IMR-90 (cell line): ENCODE measurements at regions not wholly inside any gene's neighbourhood (a gene's known extent, or its start where the extent isn't known, plus 50 kb on each side); places are given as distances from the start of the nearest gene placed in this dataset.

Experiments
- ATAC-seq: fragments of 200-7000 bp; cut with Tn5 transposase; 2 replicates; pipeline ENCODE4 v1.9.1; 2020; ENCODE audit warnings: low read depth, mild to moderate bottlenecking, moderate library complexity
- BruUV-seq: library from RNA; stranded (reverse); fragments of 400-500 nt; replicated peaks from 2 replicates; lab custom pipeline; 2021; lab: Mats Ljungman, UMichigan
- CTCF ChIA-PET: fragments of 300-600 bp; formaldehyde crosslinking; extraction: SDS; loops from one replicate; lab custom pipeline; 2021; ENCODE audit warnings: antibody characterized with exemption; lab: Yijun Ruan, JAX
- POLR2A ChIA-PET: fragments of 300-600 bp; sonication (Branson Sonifier 250); formaldehyde crosslinking; loops from one replicate; lab custom pipeline; 2022; ENCODE audit warnings: antibody characterized with exemption; ENCODE audit not compliant: unreplicated experiment; lab: Charles Lee
- DNase-seq: peaks from one replicate; pipeline ENCODE4 v3.0.0; 2013
- H2AFZ ChIP-seq: replicated peaks from 2 replicates; pipeline ENCODE3; 2013; ENCODE audit warnings: low read length, mild to moderate bottlenecking; ENCODE audit not compliant: poor library complexity
- H2AK5ac ChIP-seq: 2 replicates; pipeline ENCODE4 v1.6.1; 2013; ENCODE audit warnings: low read depth, low read length, inconsistent platforms
- H2AK9ac ChIP-seq: replicated peaks from 2 replicates; pipeline ENCODE3; 2013; ENCODE audit warnings: mild to moderate bottlenecking, low read depth, low read length, moderate library complexity; ENCODE audit not compliant: poor library complexity
- H2BK120ac ChIP-seq: 2 replicates; pipeline ENCODE4 v1.6.1; 2013; ENCODE audit warnings: low read depth, low read length, inconsistent platforms
- H2BK15ac ChIP-seq: 3 replicates; pipeline ENCODE4 v1.6.1; 2013; ENCODE audit warnings: low read depth, low read length, inconsistent platforms
- H2BK20ac ChIP-seq: 2 replicates; pipeline ENCODE4 v1.6.1; 2013; ENCODE audit warnings: low read depth, mild to moderate bottlenecking, inconsistent platforms, low read length, moderate library complexity
- H2BK5ac ChIP-seq: 2 replicates; pipeline ENCODE4 v1.6.1; 2013; ENCODE audit warnings: mild to moderate bottlenecking, low read depth, low read length, inconsistent platforms; ENCODE audit not compliant: poor library complexity, severe bottlenecking
- H3K14ac ChIP-seq: replicated peaks from 2 replicates; pipeline ENCODE4 v1.6.1; 2013; ENCODE audit warnings: low read depth, low read length, inconsistent platforms
- H3K18ac ChIP-seq: 2 replicates; pipeline ENCODE4 v1.6.1; 2013; ENCODE audit warnings: low read depth, low read length, control low read depth
- H3K23ac ChIP-seq: 2 replicates; pipeline ENCODE4 v1.6.1; 2013; ENCODE audit warnings: low read depth, low read length, inconsistent platforms
- H3K27ac ChIP-seq: 2 replicates; pipeline ENCODE4 v1.5.1; 2013; ENCODE audit warnings: mild to moderate bottlenecking, control low read depth, low read length; ENCODE audit not compliant: insufficient read depth
- H3K27me3 ChIP-seq: 2 replicates; pipeline ENCODE4 v1.6.1; 2013; ENCODE audit warnings: low read length; ENCODE audit not compliant: control insufficient read depth, insufficient read depth
- H3K36me3 ChIP-seq: 2 replicates; pipeline ENCODE4 v1.6.1; 2013; ENCODE audit warnings: low read length, mixed read lengths; ENCODE audit not compliant: control insufficient read depth, insufficient read depth
- H3K4ac ChIP-seq: 2 replicates; pipeline ENCODE4 v1.6.1; 2013; ENCODE audit warnings: low read depth, low read length, inconsistent platforms
- H3K4me1 ChIP-seq: 2 replicates; pipeline ENCODE4 v1.6.1; 2013; ENCODE audit warnings: low read length, mixed read lengths; ENCODE audit not compliant: control insufficient read depth, insufficient read depth
- H3K4me2 ChIP-seq: 2 replicates; pipeline ENCODE4 v1.6.1; 2013; ENCODE audit warnings: low read depth, mild to moderate bottlenecking, control low read depth, low read length, moderate library complexity
- H3K4me3 ChIP-seq: 2 replicates; pipeline ENCODE4 v1.5.1; 2013; ENCODE audit warnings: low read depth, mild to moderate bottlenecking, control low read depth, low read length, moderate library complexity; ENCODE audit not compliant: insufficient read depth
- H3K56ac ChIP-seq: 2 replicates; pipeline ENCODE4 v1.6.1; 2013; ENCODE audit warnings: low read length, inconsistent platforms; ENCODE audit not compliant: insufficient read depth; ENCODE audit errors: extremely low read depth
- H3K79me1 ChIP-seq, 2 experiments: 2 replicates each; pipeline ENCODE4 v1.6.1; 2013; ENCODE audit warnings: low read length in 2 of 2, inconsistent platforms in 1 of 2, low read depth in 1 of 2
- H3K9ac ChIP-seq: 2 replicates; pipeline ENCODE4 v1.6.1; 2013; ENCODE audit warnings: low read depth, low read length, control low read depth
- H3K9me1 ChIP-seq: 2 replicates; pipeline ENCODE4 v1.6.1; 2013; ENCODE audit warnings: low read length, inconsistent platforms; ENCODE audit not compliant: insufficient read depth
- H3K9me3 ChIP-seq: 2 replicates; pipeline ENCODE4 v1.6.1; 2013; ENCODE audit warnings: low read length; ENCODE audit not compliant: control insufficient read depth, insufficient read depth
- H4K20me1 ChIP-seq: 2 replicates; pipeline ENCODE4 v1.6.1; 2013; ENCODE audit warnings: low read length, inconsistent platforms; ENCODE audit not compliant: insufficient read depth
- H4K5ac ChIP-seq: 2 replicates; pipeline ENCODE4 v1.6.1; 2013; ENCODE audit warnings: mild to moderate bottlenecking, low read depth, low read length, control low read depth
- H4K8ac ChIP-seq, 2 experiments: 2 replicates each; pipeline ENCODE4 v1.6.1; 2013; ENCODE audit warnings: low read depth in 2 of 2, low read length in 2 of 2, control low read depth in 1 of 2, inconsistent platforms in 1 of 2
- H4K91ac ChIP-seq: 2 replicates; pipeline ENCODE4 v1.6.1; 2013; ENCODE audit warnings: low read depth, low read length, inconsistent platforms; ENCODE audit not compliant: insufficient read depth
- RFX5 ChIP-seq: IDR thresholded peaks from 2 replicates; pipeline ENCODE4 v1.8.0; 2012; ENCODE audit warnings: low read depth, mild to moderate bottlenecking, low read length, moderate library complexity
- WGBS, 2 experiments: methylation state at CpG; one replicate each; pipeline versions ENCODE4 v1.1.5 to v1.1.7; 2013; ENCODE audit warnings: missing lambda C conversion rate in 2 of 2; ENCODE audit not compliant: insufficient read length in 1 of 2; ENCODE audit errors: extremely low coverage in 2 of 2; 5-methylcytosine and 5-hydroxymethylcytosine counted together
- dilution Hi-C: fragments of 300-500 bp; cut with HindIII; formaldehyde crosslinking; loops from one replicate; pipeline ENCODE4 v1.14.3; 2018; ENCODE audit warnings: low sequenced_read_pairs; ENCODE audit not compliant: unreplicated experiment
- in situ Hi-C: fragments of 300-500 bp; cut with MboI; formaldehyde crosslinking; loops from 3 replicates; pipeline ENCODE4 v1.14.3; 2019; ENCODE audit warnings: low sequenced_read_pairs, inconsistent platforms, mixed read lengths
- intact Hi-C: fragments of 100-400 bp; cut with micrococcal nuclease; formaldehyde crosslinking; loops from 2 replicates; pipeline ENCODE4 v1.10.0; 2022

- no peak overlapping the region for H2BK5ac ChIP-seq
- no peak for DNase-seq
- no peak overlapping the region for H3K4me2 ChIP-seq
- CTCF ChIA-PET = no interaction called here
- H3K27ac ChIP-seq = no peak overlapping the region
- H2BK20ac ChIP-seq = no peak overlapping the region
- H3K9me1 ChIP-seq = no peaks in the 10 kb centered on the region
- no peak overlapping the region for H3K9ac ChIP-seq
- no CpG with 5 or more reads among the region's 4 CpGs for WGBS, 2 experiments
- no TSS peak for BruUV-seq
- dilution Hi-C loops = no loop called here
- no peak overlapping the region for H3K23ac ChIP-seq
- H4K5ac ChIP-seq = no peak overlapping the region
- intact Hi-C loops = no loop called here
- H2BK120ac ChIP-seq = no peak overlapping the region
- H3K36me3 ChIP-seq = no peaks in the 10 kb centered on the region
- H3K4ac ChIP-seq = no peak overlapping the region
- no peak for ATAC-seq
- no peak overlapping the region for H4K91ac ChIP-seq
- no peaks in the 10 kb centered on the region for H3K4me1 ChIP-seq
- H4K8ac ChIP-seq = no peak overlapping the region
- in situ Hi-C loops = no loop called here
- H4K20me1 ChIP-seq = no peaks in the 10 kb centered on the region
- no peak for TF ChIP-seq RFX5
- POLR2A ChIA-PET = no interaction called here
- H2AFZ ChIP-seq = no peak overlapping the region
- no peak overlapping the region for H2AK5ac ChIP-seq
- H3K4me3 ChIP-seq = no peak overlapping the region
- H2AK9ac ChIP-seq = no peak overlapping the region
- no peaks in the 10 kb centered on the region for H3K79me1 ChIP-seq
- H3K56ac ChIP-seq = no peak overlapping the region
- H3K18ac ChIP-seq = no peak overlapping the region
- peaks cover 19% of the 10 kb centered on the region for H3K9me3 ChIP-seq
- no peak overlapping the region for H3K14ac ChIP-seq
- H3K27me3 ChIP-seq = no peaks in the 10 kb centered on the region
- no peak overlapping the region for H2BK15ac ChIP-seq
These were observed 92.8 kb downstream of the ASCL1 start for GRCh38 chr12:103050273-103050672.
